Vagina (tissue), 2 donors: ENCODE measurements at regions not wholly inside any gene's neighbourhood (a gene's known extent, or its start where the extent isn't known, plus 50 kb on each side); places are given as distances from the start of the nearest gene placed in this dataset.

Source experiments
- POLR2A ChIP-seq, 2 donors: fragments of 450-650 bp; IDR thresholded peaks; one replicate each; pipeline ENCODE4 v1.6.1; 2017; ENCODE audit warnings: antibody characterized with exemption in 2 of 2, mild to moderate bottlenecking in 2 of 2, moderate library complexity in 2 of 2
- POLR2AphosphoS5 ChIP-seq, 2 donors: sonication (generic); formaldehyde crosslinking; IDR thresholded peaks; one replicate each; pipeline ENCODE4 v1.9.0; 2017; ENCODE audit warnings: antibody characterized with exemption in 2 of 2, mild to moderate bottlenecking in 2 of 2, low read depth in 1 of 2; ENCODE audit not compliant: insufficient read depth in 1 of 2
- TF ChIP-seq, protein P1 (sequence below), 3 experiments: fragments of 450-650 bp in 2 of 3; fragments of 200-600 bp in 1 of 3; sonication (generic) in 1 of 3; IDR thresholded peaks; one replicate each; pipeline ENCODE4 v1.5.1; 2017 to 2019; ENCODE audit warnings: antibody characterized with exemption in 3 of 3, mild to moderate bottlenecking in 2 of 3, moderate library complexity in 2 of 3

DNA sequence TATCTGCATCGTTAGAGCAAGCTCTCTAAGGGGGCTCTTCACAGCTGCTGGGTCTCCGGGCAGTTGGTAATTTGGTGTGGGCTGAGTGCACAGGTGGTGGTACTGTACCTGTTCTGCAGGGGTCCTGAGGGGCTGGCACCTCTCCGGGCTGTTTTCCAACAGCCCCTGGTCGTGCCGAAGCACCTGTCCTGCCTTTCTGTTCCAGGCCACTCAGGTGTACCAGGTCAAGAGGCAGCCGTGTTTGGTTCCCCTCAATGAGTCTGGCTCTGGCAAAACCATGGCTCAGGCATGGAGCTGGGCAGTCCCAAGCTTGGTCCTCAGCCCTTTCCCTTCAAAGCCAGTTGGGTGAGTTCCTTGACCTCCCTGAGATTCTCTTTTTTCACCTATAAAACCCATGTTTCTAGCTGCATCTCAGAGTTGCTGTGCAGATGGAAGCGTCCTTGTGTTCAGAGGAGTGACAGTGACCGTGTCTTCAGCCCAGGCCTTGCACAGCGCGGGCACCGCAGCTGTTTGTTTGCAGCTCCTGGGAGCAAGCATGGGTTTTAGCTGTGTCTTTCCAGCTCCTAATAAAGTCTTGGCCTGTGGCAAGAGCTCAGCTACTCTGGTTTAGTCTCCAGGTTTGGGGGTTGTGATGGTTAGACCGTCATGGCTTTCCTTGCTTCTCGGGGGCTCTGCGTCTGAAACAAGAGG is 110.9 kb downstream of the GLI2 start:
- TF ChIP-seq, protein P1, sequence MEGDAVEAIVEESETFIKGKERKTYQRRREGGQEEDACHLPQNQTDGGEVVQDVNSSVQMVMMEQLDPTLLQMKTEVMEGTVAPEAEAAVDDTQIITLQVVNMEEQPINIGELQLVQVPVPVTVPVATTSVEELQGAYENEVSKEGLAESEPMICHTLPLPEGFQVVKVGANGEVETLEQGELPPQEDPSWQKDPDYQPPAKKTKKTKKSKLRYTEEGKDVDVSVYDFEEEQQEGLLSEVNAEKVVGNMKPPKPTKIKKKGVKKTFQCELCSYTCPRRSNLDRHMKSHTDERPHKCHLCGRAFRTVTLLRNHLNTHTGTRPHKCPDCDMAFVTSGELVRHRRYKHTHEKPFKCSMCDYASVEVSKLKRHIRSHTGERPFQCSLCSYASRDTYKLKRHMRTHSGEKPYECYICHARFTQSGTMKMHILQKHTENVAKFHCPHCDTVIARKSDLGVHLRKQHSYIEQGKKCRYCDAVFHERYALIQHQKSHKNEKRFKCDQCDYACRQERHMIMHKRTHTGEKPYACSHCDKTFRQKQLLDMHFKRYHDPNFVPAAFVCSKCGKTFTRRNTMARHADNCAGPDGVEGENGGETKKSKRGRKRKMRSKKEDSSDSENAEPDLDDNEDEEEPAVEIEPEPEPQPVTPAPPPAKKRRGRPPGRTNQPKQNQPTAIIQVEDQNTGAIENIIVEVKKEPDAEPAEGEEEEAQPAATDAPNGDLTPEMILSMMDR (IDR thresholded peaks at IDR 0.05), result no peak
- TF ChIP-seq POLR2A (IDR thresholded peaks at IDR 0.05) (no peak), POLR2AphosphoS5 (IDR thresholded peaks at IDR 0.05; ENCODE audit: insufficient read depth in 1 of 2, low read depth in 1 of 2) (no peak)
